Lower leg skin (tissue), 3 donors: ENCODE measurements at regions not wholly inside any gene's neighbourhood (a gene's known extent, or its start where the extent isn't known, plus 50 kb on each side); places are given as distances from the start of the nearest gene placed in this dataset.

Source experiments
- CTCF ChIP-seq, 3 donors: fragments of 450-650 bp; IDR thresholded peaks; one replicate each; pipeline ENCODE4 v1.5.1; 2016; ENCODE audit warnings: antibody characterized with exemption in 3 of 3, mild to moderate bottlenecking in 3 of 3, moderate library complexity in 2 of 3
- POLR2A ChIP-seq, 2 donors: fragments of 450-650 bp; IDR thresholded peaks; one replicate each; pipeline ENCODE4 v1.6.1; 2016 to 2017; ENCODE audit warnings: antibody characterized with exemption in 2 of 2, mild to moderate bottlenecking in 1 of 2, moderate library complexity in 1 of 2

- TF ChIP-seq CTCF (IDR thresholded peaks at IDR 0.05) (no peak), POLR2A (IDR thresholded peaks at IDR 0.05) (no peak)
Measured at GRCh38 chr12:127750076-127750840, 516.7 kb upstream of the TMEM132C start.
